Neuronal stem cell (in vitro differentiated cells): ENCODE measurements at regions not wholly inside any gene's neighbourhood (a gene's known extent, or its start where the extent isn't known, plus 50 kb on each side); places are given as distances from the start of the nearest gene placed in this dataset.

Source experiments
- DNase-seq: peaks from one replicate; pipeline ENCODE4 v3.0.0-alpha.2; 2013; ENCODE audit warnings: low spot score
- H2AFZ ChIP-seq: one replicate; pipeline ENCODE4 v1.6.1; 2013; ENCODE audit warnings: mild to moderate bottlenecking, low read length, inconsistent platforms
- H2AK5ac ChIP-seq: 2 replicates; pipeline ENCODE4 v1.6.1; 2013; ENCODE audit warnings: low read depth, mild to moderate bottlenecking, inconsistent platforms, low read length, moderate library complexity, mixed read lengths
- H2BK120ac ChIP-seq: 2 replicates; pipeline ENCODE4 v1.6.1; 2013; ENCODE audit warnings: low read depth, mild to moderate bottlenecking, inconsistent platforms, low read length, moderate library complexity, mixed read lengths
- H2BK12ac ChIP-seq: one replicate; pipeline ENCODE4 v1.6.1; 2013; ENCODE audit warnings: low read length, inconsistent platforms
- H2BK15ac ChIP-seq: 2 replicates; pipeline ENCODE4 v1.6.1; 2013; ENCODE audit warnings: mild to moderate bottlenecking, low read length, inconsistent platforms, mixed read lengths
- H2BK5ac ChIP-seq: one replicate; pipeline ENCODE4 v1.6.1; 2013; ENCODE audit warnings: inconsistent platforms, mild to moderate bottlenecking, low read length, moderate library complexity
- H3K14ac ChIP-seq: one replicate; pipeline ENCODE4 v1.6.1; 2013; ENCODE audit warnings: low read length, inconsistent platforms
- H3K18ac ChIP-seq: 2 replicates; pipeline ENCODE4 v1.6.1; 2013; ENCODE audit warnings: low read length, inconsistent platforms
- H3K23ac ChIP-seq: 2 replicates; pipeline ENCODE4 v1.6.1; 2013; ENCODE audit warnings: low read depth, mild to moderate bottlenecking, mixed read lengths, low read length, inconsistent platforms; ENCODE audit not compliant: poor library complexity
- H3K27ac ChIP-seq: replicated peaks from 3 replicates; pipeline ENCODE4 v1.5.1; 2013; ENCODE audit warnings: low read length, inconsistent platforms
- H3K27me3 ChIP-seq, 3 experiments: 2 replicates each; pipeline ENCODE4 v1.6.1; 2013; ENCODE audit warnings: low read length in 3 of 3, mild to moderate bottlenecking in 2 of 3, inconsistent platforms in 1 of 3, low read depth in 1 of 3, mixed read lengths in 1 of 3, moderate library complexity in 1 of 3; ENCODE audit not compliant: control insufficient read depth in 3 of 3, insufficient read depth in 3 of 3
- H3K36me3 ChIP-seq, 2 donors: replicated peaks in 1 of 2; 2 replicates each; pipeline ENCODE4 v1.6.1; 2013; ENCODE audit warnings: low read length in 2 of 2; ENCODE audit not compliant: control insufficient read depth in 2 of 2, insufficient read depth in 2 of 2
- H3K4ac ChIP-seq: 2 replicates; pipeline ENCODE4 v1.6.1; 2013; ENCODE audit warnings: inconsistent platforms, mild to moderate bottlenecking, low read length, moderate library complexity
- H3K4me1 ChIP-seq, 2 donors: 1 replicate in 1 of 2; 2 replicates in 1 of 2; pipeline ENCODE4 v1.6.1; 2013; ENCODE audit warnings: low read length in 2 of 2, low read depth in 1 of 2; ENCODE audit not compliant: control insufficient read depth in 2 of 2, insufficient read depth in 1 of 2
- H3K4me2 ChIP-seq: one replicate; pipeline ENCODE4 v1.6.1; 2013; ENCODE audit warnings: mild to moderate bottlenecking, low read length, inconsistent platforms; ENCODE audit not compliant: insufficient read depth, poor library complexity, severe bottlenecking
- H3K4me3 ChIP-seq, 2 donors: 2 replicates each; pipeline ENCODE4 v1.5.1; 2013; ENCODE audit warnings: low read length in 2 of 2, mild to moderate bottlenecking in 2 of 2, inconsistent platforms in 1 of 2, moderate library complexity in 1 of 2
- H3K79me1 ChIP-seq: one replicate; pipeline ENCODE4 v1.6.1; 2013; ENCODE audit warnings: low read depth, mild to moderate bottlenecking, inconsistent platforms, low read length, moderate library complexity
- H3K9ac ChIP-seq: one replicate; pipeline ENCODE4 v1.6.1; 2013; ENCODE audit warnings: mild to moderate bottlenecking, low read depth, low read length, inconsistent platforms; ENCODE audit not compliant: poor library complexity
- H3K9me3 ChIP-seq, 2 donors: replicated peaks in 1 of 2; 2 replicates each; pipeline versions ENCODE3 to v1.6.1; 2013; ENCODE audit warnings: low read length in 2 of 2, mild to moderate bottlenecking in 2 of 2, inconsistent platforms in 1 of 2, low read depth in 1 of 2, mixed read lengths in 1 of 2, moderate library complexity in 1 of 2; ENCODE audit not compliant: control insufficient read depth in 2 of 2, insufficient read depth in 1 of 2
- H4K8ac ChIP-seq: one replicate; pipeline ENCODE4 v1.6.1; 2013; ENCODE audit warnings: low read depth, mild to moderate bottlenecking, inconsistent platforms, low read length, moderate library complexity
- H4K91ac ChIP-seq: one replicate; pipeline ENCODE4 v1.6.1; 2013; ENCODE audit warnings: low read length, low read depth, mild to moderate bottlenecking, inconsistent platforms; ENCODE audit not compliant: poor library complexity
- WGBS, 2 donors: extraction: QIAGEN DNeasy Blood & Tissue Kit; methylation state at CpG; one replicate each; pipeline ENCODE4 v1.1.7; 2013; ENCODE audit warnings: missing lambda C conversion rate in 2 of 2, mixed read lengths in 1 of 2; ENCODE audit not compliant: insufficient read length in 2 of 2, insufficient replicate concordance in 1 of 2; ENCODE audit errors: extremely low coverage in 2 of 2; 5-methylcytosine and 5-hydroxymethylcytosine counted together

GRCh38 chr13:44163108-44163507 lies 210.5 kb upstream of the SERP2 start:
- Histone ChIP-seq H2BK120ac (no peak overlapping the region), H3K27ac (no peak overlapping the region), H3K27me3 (peaks cover 0 to under 1% (median 0%) of the 10 kb centered on the region in 3 experiments), H3K23ac (no peak overlapping the region), H4K8ac (no peak overlapping the region), H3K9ac (no peak overlapping the region), H3K36me3 (no peaks in the 10 kb centered on the region), H4K91ac (no peak overlapping the region), H3K79me1 (no peaks in the 10 kb centered on the region), H3K9me3 (no peaks in the 10 kb centered on the region), H3K18ac (no peak overlapping the region), H2AFZ (no peak overlapping the region), H2BK15ac (no peak overlapping the region), H3K4me1 (no peaks in the 10 kb centered on the region), H3K4me3 (no peak overlapping the region), H2AK5ac (no peak overlapping the region), H3K4me2 (no peak overlapping the region), H3K4ac (no peak overlapping the region), H3K14ac (no peak overlapping the region), H2BK12ac (no peak overlapping the region), H2BK5ac (no peak overlapping the region)
- WGBS, 2 donors = no CpG with 5 or more reads among the region's 4 CpGs
- DNase-seq = no peak

- H4K8ac ChIP-seq = no peak overlapping the region
- no peak overlapping the region for H2BK15ac ChIP-seq
- H2BK12ac ChIP-seq = no peak overlapping the region
- H2AK5ac ChIP-seq = no peak overlapping the region
- H3K27me3 ChIP-seq = no peaks in the 10 kb centered on the region
- no peaks in the 10 kb centered on the region for H3K4me1 ChIP-seq
- no peaks in the 10 kb centered on the region for H3K79me1 ChIP-seq
- DNase-seq = no peak
- WGBS, 2 donors = no CpG with 5 or more reads among the region's 2 CpGs
- H3K9ac ChIP-seq = no peak overlapping the region
- H3K9me3 ChIP-seq = no peaks in the 10 kb centered on the region
- no peak overlapping the region for H3K23ac ChIP-seq
- H2BK5ac ChIP-seq = no peak overlapping the region
- H3K36me3 ChIP-seq = no peaks in the 10 kb centered on the region
- H3K27ac ChIP-seq = no peak overlapping the region
- H2AFZ ChIP-seq = no peak overlapping the region
- H3K4me2 ChIP-seq = no peak overlapping the region
- H3K4ac ChIP-seq = no peak overlapping the region
- H3K14ac ChIP-seq = no peak overlapping the region
- no peak overlapping the region for H2BK120ac ChIP-seq
- H3K4me3 ChIP-seq = no peak overlapping the region
- H3K18ac ChIP-seq = no peak overlapping the region
- H4K91ac ChIP-seq = no peak overlapping the region
Measured at GRCh38 chr13:44165221-44165888, 208.3 kb upstream of the SERP2 start.

GRCh38 chr13:44165889-44166496 lies 207.6 kb upstream of the SERP2 start:
- no peak for DNase-seq
- Histone ChIP-seq H3K79me1 (no peaks in the 10 kb centered on the region), H2AK5ac (no peak overlapping the region), H3K18ac (no peak overlapping the region), H3K23ac (no peak overlapping the region), H3K27me3 (no peaks in the 10 kb centered on the region), H2AFZ (no peak overlapping the region), H4K8ac (no peak overlapping the region), H2BK5ac (no peak overlapping the region), H2BK120ac (no peak overlapping the region), H3K9ac (no peak overlapping the region), H3K9me3 (no peaks in the 10 kb centered on the region), H3K4ac (no peak overlapping the region), H2BK15ac (no peak overlapping the region), H3K36me3 (no peaks in the 10 kb centered on the region), H3K14ac (no peak overlapping the region), H3K27ac (no peak overlapping the region), H3K4me3 (no peak overlapping the region), H4K91ac (no peak overlapping the region), H2BK12ac (no peak overlapping the region), H3K4me2 (no peak overlapping the region), H3K4me1 (no peaks in the 10 kb centered on the region)
- WGBS, 2 donors = no CpG with 5 or more reads among the region's 7 CpGs

- Histone ChIP-seq H3K36me3 (no peaks in the 10 kb centered on the region), H3K4me2 (no peak overlapping the region), H3K27me3 (no peaks in the 10 kb centered on the region), H3K4me3 (no peak overlapping the region), H4K8ac (no peak overlapping the region), H3K4me1 (no peaks in the 10 kb centered on the region), H2BK120ac (no peak overlapping the region), H2BK15ac (no peak overlapping the region), H3K79me1 (no peaks in the 10 kb centered on the region), H3K4ac (no peak overlapping the region), H3K9ac (no peak overlapping the region), H4K91ac (no peak overlapping the region), H2BK5ac (no peak overlapping the region), H3K14ac (no peak overlapping the region), H2BK12ac (no peak overlapping the region), H2AK5ac (no peak overlapping the region), H3K18ac (no peak overlapping the region), H3K23ac (no peak overlapping the region), H2AFZ (no peak overlapping the region), H3K27ac (no peak overlapping the region), H3K9me3 (no peaks in the 10 kb centered on the region)
- DNase-seq = no peak
- no CpG with 5 or more reads among the region's 2 CpGs for WGBS, 2 donors
Measured at GRCh38 chr13:44169018-44169911, 204.4 kb upstream of the SERP2 start.
